GM12878 (cell line): ENCODE measurements at regions not wholly inside any gene's neighbourhood (a gene's known extent, or its start where the extent isn't known, plus 50 kb on each side); places are given as distances from the start of the nearest gene placed in this dataset.

Experiments
- ATAC-seq: fragments of 200-7000 bp; cut with Tn5 transposase; 3 replicates; pipeline ENCODE4 v1.9.1; 2020; ENCODE audit warnings: mild to moderate bottlenecking, moderate library complexity
- BruUV-seq: library from RNA; stranded (reverse); fragments of 400-500 nt; replicated peaks from 2 replicates; lab custom pipeline; 2021; lab: Mats Ljungman, UMichigan
- CTCF ChIA-PET: fragments of 300-600 bp; sonication (Branson Sonifier 250); formaldehyde crosslinking; extraction: SDS; loops from one replicate; lab custom pipeline; 2021; ENCODE audit warnings: inconsistent platforms; lab: Yijun Ruan, JAX
- POLR2A ChIA-PET: fragments of 350-600 bp; formaldehyde crosslinking; extraction: SDS; loops from one replicate; lab custom pipeline; 2021; ENCODE audit warnings: inconsistent platforms; lab: Charles Lee
- RAD21 ChIA-PET: fragments of 300-600 bp; sonication (Branson Sonifier 250); formaldehyde crosslinking; loops from one replicate; lab custom pipeline; 2023; ENCODE audit warnings: antibody characterized with exemption; ENCODE audit not compliant: unreplicated experiment; lab: Charles Lee
- SMC1A ChIA-PET: fragments of 300-600 bp; sonication (Branson Sonifier 250); formaldehyde crosslinking; loops from one replicate; lab custom pipeline; 2023; ENCODE audit not compliant: unreplicated experiment, uncharacterized antibody; lab: Charles Lee
- DNase-seq: peaks from one replicate; pipeline ENCODE4 v3.0.0-alpha.2; 2011; ENCODE audit warnings: low read depth, low spot score
- FAIRE-seq: peaks from 3 replicates; lab custom pipeline; 2011; peaks lifted over from hg19 to GRCh38; lab: Jason Lieb, UNC
- H2AFZ ChIP-seq: 2 replicates; pipeline ENCODE4 v1.6.0; 2011; ENCODE audit warnings: low read depth, low read length, control low read depth; ENCODE audit not compliant: control insufficient read depth
- H3K27ac ChIP-seq: 2 replicates; pipeline ENCODE4 v1.5.1; 2011; ENCODE audit warnings: control low read depth; ENCODE audit not compliant: control insufficient read depth, insufficient read depth
- H3K27me3 ChIP-seq, 2 experiments: replicated peaks in 1 of 2; 2 replicates each; pipeline versions ENCODE4 v1.6.0 to v1.6.1; 2011; ENCODE audit warnings: low read length in 1 of 2; ENCODE audit not compliant: control insufficient read depth in 2 of 2, insufficient read depth in 2 of 2
- H3K36me3 ChIP-seq, 2 experiments: 2 replicates each; pipeline ENCODE4 v1.5.1; 2011; ENCODE audit warnings: low read length in 1 of 2; ENCODE audit not compliant: control insufficient read depth in 2 of 2, insufficient read depth in 2 of 2
- H3K4me1 ChIP-seq: 2 replicates; pipeline ENCODE4 v1.6.1; 2011; ENCODE audit warnings: mild to moderate bottlenecking, low read length, moderate library complexity, mixed read lengths; ENCODE audit not compliant: control insufficient read depth, insufficient read depth
- H3K4me2 ChIP-seq: 2 replicates; pipeline ENCODE4 v1.6.0; 2011; ENCODE audit warnings: control low read depth; ENCODE audit not compliant: control insufficient read depth, insufficient read depth
- H3K4me3 ChIP-seq: fragments of 200-600 bp; sonication (generic); 2 replicates; pipeline ENCODE4 v1.5.1; 2016
- H3K79me2 ChIP-seq: 2 replicates; pipeline ENCODE4 v1.6.0; 2011; ENCODE audit warnings: low read length; ENCODE audit not compliant: control insufficient read depth, insufficient read depth
- H3K9ac ChIP-seq: 2 replicates; pipeline ENCODE4 v1.8.0; 2011; ENCODE audit warnings: low read length, control low read depth, mixed read lengths; ENCODE audit not compliant: control insufficient read depth, insufficient read depth
- H3K9me3 ChIP-seq: replicated peaks from 3 replicates; pipeline ENCODE4 v1.5.1; 2011; ENCODE audit warnings: mild to moderate bottlenecking, low read length; ENCODE audit not compliant: control insufficient read depth, insufficient read depth
- H4K20me1 ChIP-seq: 2 replicates; pipeline ENCODE4 v1.6.0; 2011; ENCODE audit not compliant: control insufficient read depth, insufficient read depth
- CBX3 ChIP-seq: fragments of 200-600 bp; sonication (generic); IDR thresholded peaks from 2 replicates; pipeline ENCODE4 v1.6.1; 2016; ENCODE audit warnings: low read depth, borderline replicate concordance
- HDAC2 ChIP-seq: fragments of 200-600 bp; sonication (generic); IDR thresholded peaks from 2 replicates; pipeline ENCODE4 v1.6.1; 2017
- NR2C1 ChIP-seq: fragments of 450-650 bp; IDR thresholded peaks from 2 replicates; pipeline ENCODE4 v1.6.1; 2017; ENCODE audit warnings: antibody characterized with exemption, mild to moderate bottlenecking, moderate library complexity
- PAX8 ChIP-seq: fragments of 450-650 bp; IDR thresholded peaks from 2 replicates; pipeline ENCODE4 v1.6.1; 2017; ENCODE audit warnings: mild to moderate bottlenecking, moderate library complexity
- SIX5 ChIP-seq: IDR thresholded peaks from 2 replicates; pipeline ENCODE4 v1.6.1; 2011; ENCODE audit warnings: mild to moderate bottlenecking, low read depth, low read length, moderate library complexity; ENCODE audit not compliant: severe bottlenecking
- SREBF1 ChIP-seq: IDR thresholded peaks from 2 replicates; pipeline ENCODE4 v1.6.1; 2012; ENCODE audit warnings: mild to moderate bottlenecking, low read length
- SUZ12 ChIP-seq: fragments of 200-600 bp; sonication (generic); IDR thresholded peaks from one replicate; pipeline ENCODE4 v1.6.1; 2018; ENCODE audit warnings: antibody characterized with exemption, mild to moderate bottlenecking; ENCODE audit not compliant: unreplicated experiment
- TCF3 ChIP-seq: IDR thresholded peaks from 2 replicates; pipeline ENCODE4 v1.6.1; 2012; ENCODE audit warnings: low read depth, mild to moderate bottlenecking, low read length, borderline replicate concordance; ENCODE audit not compliant: insufficient read depth
- YY1 ChIP-seq: IDR thresholded peaks from 2 replicates; pipeline ENCODE4 v1.6.1; 2011; ENCODE audit warnings: low read depth, mild to moderate bottlenecking, low read length
- WGBS: methylation state at CpG from one replicate; pipeline ENCODE4 v1.1.6; 2016; ENCODE audit warnings: low lambda C conversion rate; ENCODE audit not compliant: insufficient replicate concordance, insufficient coverage; ENCODE audit errors: missing lambda C conversion rate; 5-methylcytosine and 5-hydroxymethylcytosine counted together
- in situ Hi-C: fragments of 300-500 bp; cut with MboI; formaldehyde crosslinking; loops from 9 replicates; pipeline ENCODE4 v1.14.3; 2018; ENCODE audit warnings: mixed read lengths
- intact Hi-C: fragments of 100-400 bp; cut with micrococcal nuclease; formaldehyde crosslinking; loops from one replicate; pipeline ENCODE4 v1.14.2; 2022; ENCODE audit not compliant: unreplicated experiment
- TF ChIP-seq, protein P1 (sequence below): fragments of 150-350 bp; IDR thresholded peaks from 2 replicates; pipeline ENCODE4 v1.6.1; 2014; ENCODE audit warnings: mild to moderate bottlenecking, low read depth, low read length
- TF ChIP-seq, protein P2 (sequence below): IDR thresholded peaks from 2 replicates; pipeline ENCODE4 v1.6.1; 2012; ENCODE audit warnings: low read depth, low read length, improper control_type of control experiment
- TF ChIP-seq, protein P3 (sequence below): fragments of 450-650 bp; IDR thresholded peaks from 2 replicates; pipeline ENCODE4 v1.6.1; 2014; ENCODE audit warnings: mild to moderate bottlenecking
- TF ChIP-seq, protein P4 (sequence below): IDR thresholded peaks from 2 replicates; pipeline ENCODE4 v1.6.1; 2012; ENCODE audit warnings: low read depth, low read length, improper control_type of control experiment

DNA sequence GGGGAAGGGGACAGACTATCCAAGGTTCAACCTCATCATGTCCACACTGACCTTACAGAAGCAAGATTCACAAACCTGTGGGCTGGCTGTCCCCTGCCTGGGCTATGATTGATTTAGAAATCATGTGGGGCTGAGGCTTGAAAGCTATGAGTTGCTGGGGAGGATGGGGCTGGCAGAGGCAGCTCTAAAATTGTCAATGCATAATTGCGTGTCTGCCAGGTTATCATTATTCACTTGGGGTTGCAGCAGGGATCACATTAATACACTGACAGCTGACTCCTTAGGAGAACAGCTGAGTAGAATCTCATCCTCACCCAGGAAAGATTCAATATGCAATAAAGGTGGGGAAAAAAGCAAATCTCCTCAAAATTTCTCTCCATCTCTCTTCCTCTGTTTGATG lies 866.3 kb downstream of the CCSER2 start:
- Histone ChIP-seq H3K27me3 (no peaks in the 10 kb centered on the region; a peak in 1 of 4 replicates), H3K4me2 (no peak overlapping the region), H2AFZ (no peak overlapping the region), H3K4me1 (no peaks in the 10 kb centered on the region), H3K9me3 (no peaks in the 10 kb centered on the region), H3K4me3 (no peak overlapping the region), H3K27ac (no peak overlapping the region), H3K36me3 (no peaks in the 10 kb centered on the region), H3K79me2 (no peaks in the 10 kb centered on the region), H4K20me1 (no peaks in the 10 kb centered on the region), H3K9ac (no peak overlapping the region)
- FAIRE-seq: no peak
- CTCF ChIA-PET: no interaction called here
- RAD21 ChIA-PET: no interaction called here
- TF ChIP-seq TCF3: no peak
- TF ChIP-seq YY1: no peak
- TF ChIP-seq NR2C1: no peak
- no peak for TF ChIP-seq SIX5
- TF ChIP-seq HDAC2: no peak
- no TSS peak for BruUV-seq
- intact Hi-C loops (no loop called here), in situ Hi-C loops (no loop called here)
- DNase-seq: no peak
- WGBS: 33% methylated on average over 1 of the region's 1 CpG
- no peak for ATAC-seq
- SMC1A ChIA-PET: interaction anchor here (1.1 kb wide), 1 partner anchor 15 kb away, joined by 3 read pairs; no protein-coding TSS in a partner anchor
- POLR2A ChIA-PET: no interaction called here

DNA sequence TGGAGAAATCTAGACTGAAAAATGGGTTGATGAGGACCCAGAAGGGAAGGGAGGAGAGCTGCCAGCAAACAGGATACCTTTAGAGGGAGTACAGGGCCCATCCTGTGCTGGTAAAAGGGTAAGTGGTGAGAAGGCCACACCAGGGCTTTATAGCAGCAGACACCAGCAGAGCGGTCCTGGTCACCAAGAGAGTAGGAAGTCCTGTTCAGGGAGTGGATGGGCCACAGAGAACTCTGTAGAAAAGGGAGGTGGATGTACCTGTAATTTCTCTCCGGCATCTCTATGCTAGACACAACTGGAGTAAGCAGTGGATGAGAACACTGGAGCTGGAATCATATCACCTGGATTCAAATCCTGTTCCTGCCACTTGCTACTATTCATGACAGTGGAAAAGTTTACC lies 867.2 kb downstream of the CCSER2 start:
- Histone ChIP-seq H3K4me1 (no peaks in the 10 kb centered on the region), H2AFZ (no peak overlapping the region), H3K27me3 (no peaks in the 10 kb centered on the region; a peak in 1 of 4 replicates), H3K36me3 (no peaks in the 10 kb centered on the region), H3K9me3 (no peaks in the 10 kb centered on the region), H4K20me1 (no peaks in the 10 kb centered on the region), H3K4me3 (no peak overlapping the region), H3K9ac (no peak overlapping the region), H3K27ac (no peak overlapping the region), H3K4me2 (no peak overlapping the region), H3K79me2 (no peaks in the 10 kb centered on the region)
- intact Hi-C loops (no loop called here), in situ Hi-C loops (no loop called here)
- BruUV-seq: no TSS peak
- FAIRE-seq (no peak), ATAC-seq (no peak), DNase-seq (no peak)
- RAD21 ChIA-PET: no interaction called here
- POLR2A ChIA-PET: no interaction called here
- 3% methylated on average over 2 of the region's 2 CpGs for WGBS
- CTCF ChIA-PET: no interaction called here
- SMC1A ChIA-PET: interaction anchor here (0.6 to 1.3 kb wide), 2 partner anchors 8 to 1070 kb away, joined by 3 read pairs; no protein-coding TSS in a partner anchor
- no peak for TF ChIP-seq CBX3
- TF ChIP-seq HDAC2: no peak
- TF ChIP-seq, protein P1, sequence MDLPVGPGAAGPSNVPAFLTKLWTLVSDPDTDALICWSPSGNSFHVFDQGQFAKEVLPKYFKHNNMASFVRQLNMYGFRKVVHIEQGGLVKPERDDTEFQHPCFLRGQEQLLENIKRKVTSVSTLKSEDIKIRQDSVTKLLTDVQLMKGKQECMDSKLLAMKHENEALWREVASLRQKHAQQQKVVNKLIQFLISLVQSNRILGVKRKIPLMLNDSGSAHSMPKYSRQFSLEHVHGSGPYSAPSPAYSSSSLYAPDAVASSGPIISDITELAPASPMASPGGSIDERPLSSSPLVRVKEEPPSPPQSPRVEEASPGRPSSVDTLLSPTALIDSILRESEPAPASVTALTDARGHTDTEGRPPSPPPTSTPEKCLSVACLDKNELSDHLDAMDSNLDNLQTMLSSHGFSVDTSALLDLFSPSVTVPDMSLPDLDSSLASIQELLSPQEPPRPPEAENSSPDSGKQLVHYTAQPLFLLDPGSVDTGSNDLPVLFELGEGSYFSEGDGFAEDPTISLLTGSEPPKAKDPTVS: no peak
- TF ChIP-seq SUZ12: no peak
- TF ChIP-seq SREBF1: no peak
- TF ChIP-seq, protein P2, sequence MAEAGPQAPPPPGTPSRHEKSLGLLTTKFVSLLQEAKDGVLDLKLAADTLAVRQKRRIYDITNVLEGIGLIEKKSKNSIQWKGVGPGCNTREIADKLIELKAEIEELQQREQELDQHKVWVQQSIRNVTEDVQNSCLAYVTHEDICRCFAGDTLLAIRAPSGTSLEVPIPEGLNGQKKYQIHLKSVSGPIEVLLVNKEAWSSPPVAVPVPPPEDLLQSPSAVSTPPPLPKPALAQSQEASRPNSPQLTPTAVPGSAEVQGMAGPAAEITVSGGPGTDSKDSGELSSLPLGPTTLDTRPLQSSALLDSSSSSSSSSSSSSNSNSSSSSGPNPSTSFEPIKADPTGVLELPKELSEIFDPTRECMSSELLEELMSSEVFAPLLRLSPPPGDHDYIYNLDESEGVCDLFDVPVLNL: no peak
- TF ChIP-seq PAX8: no peak
- TF ChIP-seq, protein P3, sequence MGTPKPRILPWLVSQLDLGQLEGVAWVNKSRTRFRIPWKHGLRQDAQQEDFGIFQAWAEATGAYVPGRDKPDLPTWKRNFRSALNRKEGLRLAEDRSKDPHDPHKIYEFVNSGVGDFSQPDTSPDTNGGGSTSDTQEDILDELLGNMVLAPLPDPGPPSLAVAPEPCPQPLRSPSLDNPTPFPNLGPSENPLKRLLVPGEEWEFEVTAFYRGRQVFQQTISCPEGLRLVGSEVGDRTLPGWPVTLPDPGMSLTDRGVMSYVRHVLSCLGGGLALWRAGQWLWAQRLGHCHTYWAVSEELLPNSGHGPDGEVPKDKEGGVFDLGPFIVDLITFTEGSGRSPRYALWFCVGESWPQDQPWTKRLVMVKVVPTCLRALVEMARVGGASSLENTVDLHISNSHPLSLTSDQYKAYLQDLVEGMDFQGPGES: no peak
- TF ChIP-seq, protein P4, sequence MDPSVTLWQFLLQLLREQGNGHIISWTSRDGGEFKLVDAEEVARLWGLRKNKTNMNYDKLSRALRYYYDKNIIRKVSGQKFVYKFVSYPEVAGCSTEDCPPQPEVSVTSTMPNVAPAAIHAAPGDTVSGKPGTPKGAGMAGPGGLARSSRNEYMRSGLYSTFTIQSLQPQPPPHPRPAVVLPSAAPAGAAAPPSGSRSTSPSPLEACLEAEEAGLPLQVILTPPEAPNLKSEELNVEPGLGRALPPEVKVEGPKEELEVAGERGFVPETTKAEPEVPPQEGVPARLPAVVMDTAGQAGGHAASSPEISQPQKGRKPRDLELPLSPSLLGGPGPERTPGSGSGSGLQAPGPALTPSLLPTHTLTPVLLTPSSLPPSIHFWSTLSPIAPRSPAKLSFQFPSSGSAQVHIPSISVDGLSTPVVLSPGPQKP: no peak
